Fibroblast of mammary gland (primary cell): ENCODE measurements at regions not wholly inside any gene's neighbourhood (a gene's known extent, or its start where the extent isn't known, plus 50 kb on each side); places are given as distances from the start of the nearest gene placed in this dataset.

Source experiments
- DNase-seq: peaks from one replicate; pipeline ENCODE4 v3.0.0-alpha.2; 2010; ENCODE audit warnings: low read depth
- H3K4me3 ChIP-seq: 2 replicates; pipeline ENCODE4 v1.5.1; 2011; ENCODE audit warnings: low read depth, mild to moderate bottlenecking, low read length, moderate library complexity; ENCODE audit not compliant: control insufficient read depth
- TF ChIP-seq, protein P1 (sequence below): conservative IDR thresholded peaks from 2 replicates; pipeline ENCODE4 v1.5.1; 2011; ENCODE audit warnings: low read depth, low read length, inconsistent platforms; ENCODE audit not compliant: control insufficient read depth, insufficient read depth

DNA sequence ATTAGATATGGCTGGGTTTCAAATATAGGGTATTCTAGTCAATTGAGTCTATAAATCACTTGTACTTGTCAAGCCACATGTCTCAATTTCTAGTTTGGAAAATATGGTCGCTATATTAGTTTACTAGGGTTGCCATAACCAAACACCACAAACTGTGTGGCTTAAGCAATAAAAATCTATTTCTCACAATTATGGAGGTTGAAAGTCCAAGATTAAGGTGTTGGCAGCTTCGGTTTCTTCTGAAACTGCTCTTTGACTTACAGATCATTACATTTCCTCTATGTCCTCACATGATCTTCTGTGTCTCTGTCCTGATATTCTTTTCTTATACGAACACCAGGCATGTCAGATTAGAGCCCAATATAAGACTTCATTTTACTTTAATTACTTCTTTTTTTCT, 55.8 kb upstream of the BASP1 start:
- DNase-seq: no peak

DNA sequence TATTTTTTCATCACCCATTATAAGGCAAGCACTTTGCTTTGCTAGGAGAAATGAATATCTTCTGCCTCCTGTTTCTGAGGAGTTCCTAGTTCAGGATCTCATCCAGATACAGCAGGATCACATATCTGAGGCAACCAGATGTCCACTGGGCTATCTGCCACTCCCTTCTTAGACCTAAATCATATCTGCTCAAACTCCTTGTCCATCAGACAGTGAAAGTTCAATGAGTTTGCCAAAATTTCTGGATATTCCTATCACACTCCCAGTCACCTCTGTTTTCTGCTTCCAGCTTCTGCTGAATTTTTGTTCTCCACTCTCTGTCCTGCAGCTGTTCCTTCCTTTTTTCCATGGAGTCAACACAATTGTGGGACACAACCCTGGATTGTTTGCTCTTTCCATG, 54.2 kb upstream of the BASP1 start:
- no peak for DNase-seq
- no peak overlapping the region for H3K4me3 ChIP-seq
- TF ChIP-seq, protein P1, sequence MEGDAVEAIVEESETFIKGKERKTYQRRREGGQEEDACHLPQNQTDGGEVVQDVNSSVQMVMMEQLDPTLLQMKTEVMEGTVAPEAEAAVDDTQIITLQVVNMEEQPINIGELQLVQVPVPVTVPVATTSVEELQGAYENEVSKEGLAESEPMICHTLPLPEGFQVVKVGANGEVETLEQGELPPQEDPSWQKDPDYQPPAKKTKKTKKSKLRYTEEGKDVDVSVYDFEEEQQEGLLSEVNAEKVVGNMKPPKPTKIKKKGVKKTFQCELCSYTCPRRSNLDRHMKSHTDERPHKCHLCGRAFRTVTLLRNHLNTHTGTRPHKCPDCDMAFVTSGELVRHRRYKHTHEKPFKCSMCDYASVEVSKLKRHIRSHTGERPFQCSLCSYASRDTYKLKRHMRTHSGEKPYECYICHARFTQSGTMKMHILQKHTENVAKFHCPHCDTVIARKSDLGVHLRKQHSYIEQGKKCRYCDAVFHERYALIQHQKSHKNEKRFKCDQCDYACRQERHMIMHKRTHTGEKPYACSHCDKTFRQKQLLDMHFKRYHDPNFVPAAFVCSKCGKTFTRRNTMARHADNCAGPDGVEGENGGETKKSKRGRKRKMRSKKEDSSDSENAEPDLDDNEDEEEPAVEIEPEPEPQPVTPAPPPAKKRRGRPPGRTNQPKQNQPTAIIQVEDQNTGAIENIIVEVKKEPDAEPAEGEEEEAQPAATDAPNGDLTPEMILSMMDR: no peak

More for the DNA sequence above, 55.8 kb upstream of the BASP1 start:
- TF ChIP-seq, protein P1: no peak
- H3K4me3 ChIP-seq: no peak overlapping the region

DNA sequence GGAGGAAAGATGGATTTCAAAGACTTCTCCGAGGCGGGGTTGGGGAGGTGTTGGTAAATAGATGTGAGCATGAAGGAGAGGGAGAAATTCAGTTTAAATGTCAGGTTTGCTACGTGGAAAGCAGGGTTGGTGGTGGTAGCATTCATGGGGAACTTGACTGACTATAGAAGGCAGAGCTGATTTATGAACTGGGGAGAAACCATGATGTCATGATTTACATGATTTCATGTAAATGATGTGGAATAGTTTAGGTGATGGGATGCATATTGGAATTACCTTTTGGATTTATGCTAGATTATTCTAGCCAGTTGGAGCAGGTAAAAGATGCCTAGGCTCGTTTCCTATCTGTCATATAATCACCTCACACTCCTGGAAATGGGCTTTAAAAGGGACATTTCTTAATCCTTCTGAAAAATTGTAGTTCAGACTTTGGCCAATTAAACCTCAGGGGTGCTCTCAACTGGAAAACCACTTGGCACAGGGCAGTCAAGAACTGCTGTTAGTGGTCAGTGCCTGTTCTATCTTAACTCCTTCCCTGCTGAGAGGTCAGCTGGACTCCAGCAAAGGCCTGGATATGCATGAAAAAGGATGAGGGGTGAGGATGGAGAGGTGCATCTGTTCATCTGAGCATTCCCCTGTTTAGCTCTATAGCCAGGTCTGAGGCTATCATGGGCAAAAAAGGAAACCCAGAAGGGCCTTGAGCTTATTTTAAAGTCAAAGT, 50.1 kb upstream of the BASP1 start:
- no peak for DNase-seq
- TF ChIP-seq, protein P1: no peak
- no peak overlapping the region for H3K4me3 ChIP-seq
